Bronchial epithelial cell (primary cell): ENCODE measurements at regions not wholly inside any gene's neighbourhood (a gene's known extent, or its start where the extent isn't known, plus 50 kb on each side); places are given as distances from the start of the nearest gene placed in this dataset.
A peak's percentile ranks its signal among the peaks of the same experiment; 100 is the strongest.

Experiments
- DNase-seq: peaks from one replicate; pipeline ENCODE4 v3.0.0-alpha.2; 2010; ENCODE audit warnings: low read depth
- FAIRE-seq: peaks from 2 replicates; lab custom pipeline; 2011; peaks lifted over from hg19 to GRCh38; lab: Jason Lieb, UNC
- H3K27me3 ChIP-seq: 2 replicates; pipeline ENCODE4 v1.5.1; 2011; ENCODE audit warnings: low read length; ENCODE audit not compliant: control insufficient read depth, insufficient read depth
- H3K36me3 ChIP-seq: 2 replicates; pipeline ENCODE4 v1.5.1; 2011; ENCODE audit warnings: low read length; ENCODE audit not compliant: control insufficient read depth, insufficient read depth
- H3K4me3 ChIP-seq: 2 replicates; pipeline ENCODE4 v1.5.1; 2011; ENCODE audit warnings: mild to moderate bottlenecking, low read depth, low read length, control low read depth
- TF ChIP-seq, protein P1 (sequence below): IDR thresholded peaks from 2 replicates; pipeline ENCODE4 v1.5.1; 2011; ENCODE audit warnings: mild to moderate bottlenecking, moderate library complexity, low read length, control low read depth, inconsistent platforms; ENCODE audit not compliant: insufficient read depth, severe bottlenecking

DNA sequence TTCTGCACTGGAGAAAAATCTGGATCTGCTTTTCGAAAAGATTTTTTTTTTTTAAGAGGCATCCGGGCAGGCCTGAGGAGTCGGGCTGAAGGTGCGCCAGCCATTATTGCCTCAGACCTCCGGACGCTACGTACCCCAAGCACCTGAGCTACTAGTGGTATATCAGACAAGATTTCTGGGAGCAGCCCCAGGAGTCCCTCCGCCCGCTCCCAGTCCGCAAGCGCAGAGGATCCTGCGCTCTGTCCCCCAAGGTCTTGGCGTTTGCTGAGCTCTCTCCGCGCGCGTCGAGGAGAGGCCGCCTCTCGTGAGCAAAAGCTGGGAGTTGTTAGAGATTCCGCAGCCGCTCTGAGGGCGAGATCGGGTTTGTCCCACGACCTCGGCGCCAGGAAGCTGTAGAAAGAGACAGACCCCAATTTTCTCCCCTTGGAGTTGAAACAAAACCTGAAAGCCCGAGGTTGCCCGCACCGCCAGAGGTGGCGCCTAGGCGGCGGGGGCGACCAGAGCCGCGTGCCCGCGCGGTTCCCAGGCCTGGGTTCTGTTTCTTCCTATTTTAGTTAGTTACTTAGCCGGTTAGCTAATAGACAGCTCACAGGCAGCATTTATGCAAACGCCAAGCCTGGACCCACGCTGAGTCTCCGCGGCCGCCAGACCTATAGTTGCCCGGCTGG is 72.5 kb upstream of the POLG start:
- DNase-seq, result no peak
- Histone ChIP-seq H3K36me3 (no peaks in the 10 kb centered on the region), H3K4me3 (no peak overlapping the region), H3K27me3 (peaks cover 81% of the 10 kb centered on the region)
- TF ChIP-seq, protein P1, sequence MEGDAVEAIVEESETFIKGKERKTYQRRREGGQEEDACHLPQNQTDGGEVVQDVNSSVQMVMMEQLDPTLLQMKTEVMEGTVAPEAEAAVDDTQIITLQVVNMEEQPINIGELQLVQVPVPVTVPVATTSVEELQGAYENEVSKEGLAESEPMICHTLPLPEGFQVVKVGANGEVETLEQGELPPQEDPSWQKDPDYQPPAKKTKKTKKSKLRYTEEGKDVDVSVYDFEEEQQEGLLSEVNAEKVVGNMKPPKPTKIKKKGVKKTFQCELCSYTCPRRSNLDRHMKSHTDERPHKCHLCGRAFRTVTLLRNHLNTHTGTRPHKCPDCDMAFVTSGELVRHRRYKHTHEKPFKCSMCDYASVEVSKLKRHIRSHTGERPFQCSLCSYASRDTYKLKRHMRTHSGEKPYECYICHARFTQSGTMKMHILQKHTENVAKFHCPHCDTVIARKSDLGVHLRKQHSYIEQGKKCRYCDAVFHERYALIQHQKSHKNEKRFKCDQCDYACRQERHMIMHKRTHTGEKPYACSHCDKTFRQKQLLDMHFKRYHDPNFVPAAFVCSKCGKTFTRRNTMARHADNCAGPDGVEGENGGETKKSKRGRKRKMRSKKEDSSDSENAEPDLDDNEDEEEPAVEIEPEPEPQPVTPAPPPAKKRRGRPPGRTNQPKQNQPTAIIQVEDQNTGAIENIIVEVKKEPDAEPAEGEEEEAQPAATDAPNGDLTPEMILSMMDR, result peak; percentile 11
- no peak for FAIRE-seq

GRCh38 chr15:89406218-89406939 is 71.8 kb upstream of the POLG start:
- Histone ChIP-seq H3K36me3 (no peaks in the 10 kb centered on the region), H3K4me3 (no peak overlapping the region), H3K27me3 (peaks cover 75% of the 10 kb centered on the region)
- DNase-seq (no peak), FAIRE-seq (no peak)
- TF ChIP-seq, protein P1, result no peak

GRCh38 chr15:89405494-89405893 is 70.9 kb upstream of the POLG start:
- Histone ChIP-seq H3K27me3 (peaks cover 71% of the 10 kb centered on the region), H3K4me3 (no peak overlapping the region), H3K36me3 (no peaks in the 10 kb centered on the region)
- no peak for DNase-seq
- FAIRE-seq, result no peak
- TF ChIP-seq, protein P1, result no peak

- FAIRE-seq, result peak; percentile 70
- Histone ChIP-seq H3K27me3 (peaks cover 59% of the 10 kb centered on the region), H3K4me3 (no peak overlapping the region), H3K36me3 (no peaks in the 10 kb centered on the region)
- no peak for DNase-seq
- TF ChIP-seq, protein P1, result no peak
Measured at GRCh38 chr15:89404023-89404422, 69.4 kb upstream of the POLG start.

DNA sequence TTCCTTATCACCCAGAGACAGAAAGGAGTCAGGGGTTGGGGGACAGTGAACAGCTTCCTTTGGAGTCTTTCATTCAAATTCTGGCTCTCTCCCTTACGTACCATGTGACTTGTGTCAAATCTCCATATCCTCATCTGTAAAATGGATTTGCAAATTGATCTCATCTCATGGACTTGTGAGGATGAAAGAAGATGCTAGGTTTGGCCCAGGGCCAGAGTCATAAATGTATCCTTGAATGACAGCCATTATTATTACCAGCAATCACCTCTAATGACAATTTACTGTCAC is 67.8 kb upstream of the POLG start:
- TF ChIP-seq, protein P1, result no peak

More for the DNA sequence above, 67.8 kb upstream of the POLG start:
- FAIRE-seq (no peak), DNase-seq (no peak)
- Histone ChIP-seq H3K36me3 (no peaks in the 10 kb centered on the region), H3K4me3 (no peak overlapping the region), H3K27me3 (peaks cover 51% of the 10 kb centered on the region)
